GM12875 (cell line): ENCODE measurements at regions not wholly inside any gene's neighbourhood (a gene's known extent, or its start where the extent isn't known, plus 50 kb on each side); places are given as distances from the start of the nearest gene placed in this dataset.

ENCODE experiments used
- H3K4me3 ChIP-seq: one replicate; pipeline ENCODE4 v1.5.1; 2011; ENCODE audit warnings: low read depth, low read length, control low read depth
- TF ChIP-seq, protein P1 (sequence below): IDR thresholded peaks from 2 replicates; pipeline ENCODE4 v1.5.1; 2011; ENCODE audit warnings: low read depth, mild to moderate bottlenecking, control low read depth, inconsistent platforms, low read length, moderate library complexity, borderline replicate concordance; ENCODE audit not compliant: insufficient read depth

DNA sequence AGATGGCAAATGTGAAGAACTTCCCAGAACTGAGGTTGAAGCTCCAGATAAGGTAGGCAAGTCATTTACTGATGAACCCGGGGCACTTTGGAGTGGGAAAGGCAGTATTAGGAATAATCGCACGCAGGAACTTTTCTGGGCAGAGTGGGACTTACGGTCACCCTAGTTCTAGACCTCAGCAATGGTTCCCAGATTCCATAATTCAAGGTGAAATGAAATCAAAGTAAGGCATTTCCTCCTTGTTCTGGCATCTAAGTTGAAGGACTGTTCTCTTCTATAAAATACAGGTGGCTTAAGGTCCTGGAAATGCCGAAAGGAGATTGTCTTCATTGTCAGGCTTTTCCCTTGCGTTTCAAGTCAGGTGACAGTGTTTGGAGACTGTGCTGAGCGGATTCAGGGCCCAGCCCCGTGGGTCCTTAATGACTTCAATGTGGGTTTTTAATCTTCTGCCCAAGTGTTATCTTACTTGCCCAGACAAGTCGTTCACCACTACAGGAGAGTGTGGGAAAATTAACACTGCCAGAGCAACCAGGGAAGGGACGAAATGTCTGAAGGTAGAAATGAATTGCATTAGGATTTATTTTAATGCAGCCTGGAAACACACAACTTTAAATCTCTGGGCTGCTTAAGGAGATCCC, 52.1 kb upstream of the STOX2 start:
- TF ChIP-seq, protein P1, sequence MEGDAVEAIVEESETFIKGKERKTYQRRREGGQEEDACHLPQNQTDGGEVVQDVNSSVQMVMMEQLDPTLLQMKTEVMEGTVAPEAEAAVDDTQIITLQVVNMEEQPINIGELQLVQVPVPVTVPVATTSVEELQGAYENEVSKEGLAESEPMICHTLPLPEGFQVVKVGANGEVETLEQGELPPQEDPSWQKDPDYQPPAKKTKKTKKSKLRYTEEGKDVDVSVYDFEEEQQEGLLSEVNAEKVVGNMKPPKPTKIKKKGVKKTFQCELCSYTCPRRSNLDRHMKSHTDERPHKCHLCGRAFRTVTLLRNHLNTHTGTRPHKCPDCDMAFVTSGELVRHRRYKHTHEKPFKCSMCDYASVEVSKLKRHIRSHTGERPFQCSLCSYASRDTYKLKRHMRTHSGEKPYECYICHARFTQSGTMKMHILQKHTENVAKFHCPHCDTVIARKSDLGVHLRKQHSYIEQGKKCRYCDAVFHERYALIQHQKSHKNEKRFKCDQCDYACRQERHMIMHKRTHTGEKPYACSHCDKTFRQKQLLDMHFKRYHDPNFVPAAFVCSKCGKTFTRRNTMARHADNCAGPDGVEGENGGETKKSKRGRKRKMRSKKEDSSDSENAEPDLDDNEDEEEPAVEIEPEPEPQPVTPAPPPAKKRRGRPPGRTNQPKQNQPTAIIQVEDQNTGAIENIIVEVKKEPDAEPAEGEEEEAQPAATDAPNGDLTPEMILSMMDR, result no peak
- no peak overlapping the region for H3K4me3 ChIP-seq

DNA sequence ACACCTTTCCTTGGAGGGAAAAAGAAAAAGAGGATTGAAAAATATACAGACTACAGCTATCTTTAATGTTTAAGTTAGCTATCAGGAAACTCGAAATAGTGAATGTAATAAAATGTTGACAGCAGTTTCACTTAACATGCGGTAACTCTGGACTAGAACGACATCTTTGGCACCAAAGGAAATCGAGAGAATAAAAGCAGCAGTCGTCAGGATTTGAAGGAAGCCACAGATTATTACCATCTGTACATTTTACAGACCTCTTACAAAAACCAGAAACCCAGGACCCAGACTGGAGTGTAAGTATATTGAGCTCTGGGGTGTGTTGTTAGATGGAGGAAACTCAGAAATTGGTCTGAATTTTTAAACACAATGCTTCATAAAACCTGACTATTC, 51.6 kb upstream of the STOX2 start:
- no peak overlapping the region for H3K4me3 ChIP-seq
- TF ChIP-seq, protein P1, result no peak
